Stimulated activated naive CD4-positive, alpha-beta T cell (primary cell): ENCODE measurements at regions not wholly inside any gene's neighbourhood (a gene's known extent, or its start where the extent isn't known, plus 50 kb on each side); places are given as distances from the start of the nearest gene placed in this dataset.
"Not testable (repeated sequence)": the region's sequence is repeated elsewhere in the genome, so short reads cannot be mapped to it uniquely, and the experiment has no call there.

Experiments used
- DNase-seq, 6 experiments: peaks; one replicate each; lab custom pipeline; 2025; lab: John Stamatoyannopoulos, UW

DNA sequence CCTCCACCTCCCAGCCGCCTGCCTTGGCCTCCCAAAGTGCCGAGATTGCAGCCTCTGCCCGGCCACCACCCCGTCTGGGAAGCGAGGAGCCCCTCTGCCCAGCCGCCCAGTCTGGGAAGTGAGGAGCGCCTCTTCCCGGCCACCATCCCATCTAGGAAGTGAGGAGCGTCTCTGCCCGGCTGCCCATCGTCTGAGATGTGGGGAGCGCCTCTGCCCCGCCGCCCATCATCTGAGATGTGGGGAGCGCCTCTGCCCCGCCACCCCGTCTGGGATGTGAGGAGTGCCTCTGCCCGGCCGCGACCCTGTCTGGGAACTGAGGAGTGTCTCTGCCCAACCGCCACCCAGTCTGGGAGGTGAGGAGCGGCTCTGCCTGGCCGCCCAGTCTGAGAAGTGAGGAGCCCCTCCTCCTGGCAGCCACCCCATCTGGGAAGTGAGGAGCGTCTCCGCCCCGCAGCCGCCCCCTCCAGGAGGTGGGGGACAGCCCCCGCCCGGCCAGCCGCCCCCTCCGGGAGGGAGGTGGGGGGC, 296.3 kb downstream of the HNRNPD start:
- DNase-seq = not testable (repeated sequence)

DNA sequence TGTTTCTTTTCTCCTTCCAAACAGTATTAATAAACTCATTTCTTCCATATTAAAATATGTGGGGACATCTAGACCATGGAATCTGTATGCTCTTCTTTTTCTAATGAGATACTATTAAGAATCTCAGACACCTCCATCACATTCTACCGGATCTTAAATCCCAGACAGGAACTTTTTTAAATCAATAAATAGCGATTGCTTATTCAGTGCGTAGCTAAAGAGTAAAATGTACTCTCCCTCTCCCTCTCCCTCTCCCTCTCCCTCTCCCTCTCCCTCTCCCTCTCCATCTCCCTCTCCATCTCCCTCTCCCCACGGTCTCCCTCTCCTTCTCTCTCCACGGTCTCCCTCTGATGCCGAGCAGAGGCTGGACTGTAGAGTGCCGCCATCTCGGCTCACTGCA, 297.0 kb downstream of the HNRNPD start:
- DNase-seq = no peak

DNA sequence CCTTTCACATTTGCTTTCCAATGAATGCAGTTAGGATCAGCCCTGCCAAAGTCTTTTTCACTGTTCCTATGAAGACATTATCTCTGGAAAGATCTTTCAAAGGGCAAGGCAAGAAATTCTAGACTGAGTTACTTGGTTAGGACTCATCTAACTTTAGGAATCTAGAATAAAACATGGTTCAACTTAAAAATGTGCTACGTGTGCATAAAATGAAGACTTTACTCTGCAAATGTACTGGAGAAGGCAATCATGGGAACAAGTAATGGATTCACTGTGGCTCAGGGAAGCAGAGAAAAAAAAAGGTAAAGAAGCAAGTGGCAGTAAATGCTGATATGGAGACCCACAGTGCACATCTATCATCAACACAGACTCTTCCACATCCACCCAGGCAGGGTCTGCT, 297.4 kb downstream of the HNRNPD start:
- no peak for DNase-seq

DNA sequence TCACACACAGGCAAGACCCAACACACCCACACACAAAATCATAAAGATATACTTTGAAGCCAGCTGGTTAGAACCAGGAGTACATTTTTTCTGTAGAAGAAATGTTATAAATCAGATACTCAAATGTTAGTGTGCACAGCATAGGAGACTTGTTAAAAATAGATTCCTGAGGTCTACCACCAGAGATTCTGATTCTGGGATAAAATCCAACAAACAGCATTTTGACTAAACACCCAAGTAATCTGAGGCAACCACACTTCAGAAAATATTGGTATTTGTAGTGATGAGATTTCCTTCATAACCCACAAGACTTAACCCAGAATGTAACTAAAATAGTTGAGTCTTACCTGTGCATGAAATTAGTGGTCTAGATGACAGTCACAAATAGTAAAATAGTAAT, 301.8 kb downstream of the HNRNPD start:
- no peak for DNase-seq

DNA sequence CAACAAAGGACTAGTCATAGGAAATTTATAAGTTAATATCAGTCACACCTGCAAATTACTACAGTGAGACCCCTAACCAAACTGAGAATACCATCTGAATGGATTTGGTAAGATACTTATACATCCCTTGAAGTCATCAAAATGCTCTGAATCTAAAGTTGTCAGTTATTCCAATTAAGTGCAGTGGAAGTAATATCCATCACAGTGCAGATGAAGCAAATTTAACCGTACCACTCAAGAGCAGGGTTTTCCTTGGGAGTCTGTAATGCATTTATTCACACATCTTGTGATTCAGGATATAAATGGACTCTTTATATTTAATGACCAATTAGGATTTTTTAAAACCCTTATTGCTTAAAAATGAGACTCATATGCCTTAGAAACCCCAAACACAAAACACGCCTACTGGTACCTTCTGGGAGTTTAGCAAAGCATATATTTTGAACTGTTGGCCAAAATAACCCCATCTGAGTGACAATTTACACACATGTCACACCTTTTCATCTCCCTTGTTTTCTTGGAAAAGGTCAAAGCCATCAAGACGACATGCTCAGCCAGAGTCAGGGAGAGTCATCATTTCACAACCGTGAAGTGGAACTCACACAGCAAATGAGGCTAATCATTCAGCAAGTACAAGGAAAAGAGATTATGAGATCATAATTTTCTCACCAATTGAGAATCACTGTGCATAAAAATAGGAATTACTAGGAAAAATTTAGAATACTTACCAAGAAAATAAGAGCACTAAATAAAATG, 303.7 kb downstream of the HNRNPD start:
- DNase-seq = no peak

DNA sequence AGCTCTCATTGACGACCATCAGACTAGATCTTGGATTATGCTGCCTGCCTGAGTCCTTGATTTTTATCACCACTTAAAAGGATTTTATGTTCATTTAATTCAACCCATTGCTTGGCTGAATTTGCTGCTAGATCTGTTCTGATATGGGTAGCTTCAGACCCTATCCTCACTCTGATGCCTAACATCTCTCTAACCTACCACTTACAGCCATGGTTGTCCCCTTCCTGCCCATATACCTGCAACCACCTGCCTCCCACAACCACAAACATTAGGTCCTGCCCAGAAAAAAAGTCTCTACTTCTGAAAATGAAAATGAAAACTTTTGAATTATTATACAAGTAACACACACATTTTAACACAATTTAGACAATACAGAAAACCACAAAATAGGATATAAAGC, 310.8 kb downstream of the HNRNPD start:
- DNase-seq = no peak

DNA sequence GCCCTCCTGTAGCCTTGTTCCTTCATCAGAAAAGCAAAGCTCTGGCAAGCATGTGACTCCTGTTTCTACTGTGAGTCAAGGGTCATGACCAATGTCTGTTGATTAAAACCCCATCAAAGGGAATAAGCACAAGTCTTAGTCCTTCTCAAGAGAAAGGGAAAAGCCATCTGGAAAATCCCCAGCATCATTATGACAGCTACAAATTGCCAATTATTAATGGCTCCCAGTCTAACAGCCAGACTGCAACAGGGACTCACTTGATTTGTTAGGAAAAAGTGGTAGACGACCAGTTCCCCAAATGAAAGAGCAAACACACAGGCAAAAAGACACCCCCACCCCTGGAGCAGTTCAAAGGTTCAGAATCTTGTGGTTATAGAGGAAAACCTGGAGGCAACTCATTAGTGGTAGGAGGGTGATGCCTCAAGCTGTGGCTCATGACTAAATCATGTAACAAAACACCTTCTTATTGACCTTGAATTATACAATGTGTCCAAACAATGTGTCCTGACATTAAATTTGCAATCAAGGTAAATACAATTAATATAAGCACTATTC, 315.7 kb downstream of the HNRNPD start:
- DNase-seq = no peak

DNA sequence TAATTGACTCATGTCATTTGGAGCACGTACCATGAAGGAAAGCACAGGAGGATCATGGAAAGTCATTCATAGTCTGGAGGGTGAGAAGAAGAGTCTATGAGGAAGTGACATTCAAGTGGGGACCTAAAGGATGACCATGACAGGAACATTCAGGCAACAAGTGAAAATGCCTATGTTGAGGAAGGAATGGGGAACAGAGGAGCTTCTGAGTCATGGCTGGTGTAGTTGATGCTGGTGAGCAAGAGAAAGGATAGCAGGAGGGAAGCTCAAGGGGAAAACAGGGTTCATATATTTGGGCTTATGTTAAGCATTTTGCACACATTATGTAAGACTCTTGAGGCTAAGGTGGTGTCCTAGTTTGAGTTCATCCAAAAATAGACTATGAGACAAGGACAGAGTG, 318.6 kb downstream of the HNRNPD start:
- no peak for DNase-seq

DNA sequence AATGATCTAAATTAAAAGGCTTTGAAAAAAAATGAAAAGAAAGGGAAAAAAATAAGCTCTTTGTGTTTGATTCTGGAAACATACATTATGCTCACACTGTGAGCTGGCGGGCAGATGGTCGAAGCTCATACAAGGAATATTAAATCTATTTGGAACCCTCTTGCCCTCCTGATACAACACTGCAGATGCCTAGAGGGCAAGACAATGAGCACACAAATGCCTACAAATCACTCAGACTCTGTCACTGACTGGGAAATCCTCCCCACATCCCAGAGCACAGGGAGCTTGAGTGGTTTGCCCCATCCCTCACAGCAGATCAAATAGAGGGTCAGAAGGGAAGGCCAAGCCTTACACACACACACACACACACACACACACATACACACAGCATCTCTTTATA, 320.4 kb downstream of the HNRNPD start:
- DNase-seq = no peak

DNA sequence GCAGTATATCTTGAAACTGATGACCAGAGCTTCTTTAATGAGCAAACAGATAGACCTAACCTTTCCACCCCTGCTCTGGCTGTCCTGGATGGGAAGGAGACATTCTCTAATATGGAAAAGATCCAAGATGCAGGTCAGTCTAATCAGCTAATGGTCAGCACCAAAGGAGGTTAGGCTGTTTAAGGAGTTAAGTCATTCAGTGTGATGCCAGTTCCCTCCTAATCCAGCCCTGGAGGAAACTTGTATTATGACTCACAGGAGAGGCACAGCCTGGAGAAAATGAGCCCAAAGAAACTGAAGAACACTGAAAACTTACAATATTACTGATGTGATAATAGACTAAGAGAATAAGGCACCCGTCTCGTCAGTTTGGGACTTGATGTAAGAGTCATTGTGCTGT, 323.0 kb downstream of the HNRNPD start:
- no peak for DNase-seq

DNA sequence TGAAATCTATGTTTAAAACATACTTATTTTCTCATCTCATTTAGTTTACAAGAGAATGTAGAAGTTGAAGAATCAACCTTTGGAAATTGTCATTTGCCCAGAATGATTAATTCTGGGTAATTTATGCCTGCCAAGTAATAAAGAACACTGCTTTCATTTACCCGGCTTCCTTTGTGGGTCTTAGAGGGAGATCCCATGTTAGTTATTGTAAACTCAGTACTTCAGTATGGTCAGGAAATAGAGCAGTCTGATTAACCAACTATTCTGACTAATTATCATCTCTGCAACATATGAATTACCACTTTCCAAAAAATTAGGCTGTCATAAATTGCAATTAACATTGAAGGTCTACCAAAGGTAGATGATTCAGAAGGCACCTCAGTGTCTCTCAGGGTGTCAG, 324.5 kb downstream of the HNRNPD start:
- no peak for DNase-seq

DNA sequence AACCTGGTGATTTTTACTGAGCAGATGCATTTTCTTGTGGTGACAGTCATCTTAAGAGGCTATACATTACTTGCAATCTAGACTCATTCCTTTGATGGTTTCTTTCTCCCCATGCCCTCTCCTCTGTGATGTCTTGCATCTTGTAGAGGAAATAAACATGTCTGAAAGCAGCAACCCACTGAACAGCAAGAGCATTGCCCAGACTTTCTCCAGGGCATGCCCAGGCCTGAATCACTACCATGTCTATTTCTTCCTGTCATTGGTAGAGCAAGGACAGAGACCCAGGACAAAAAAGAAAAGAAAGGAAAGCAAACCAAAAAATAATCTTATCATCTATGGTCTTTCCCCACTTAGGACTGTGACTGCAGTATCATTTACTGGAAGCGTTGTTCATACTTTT, 326.1 kb downstream of the HNRNPD start:
- no peak for DNase-seq

DNA sequence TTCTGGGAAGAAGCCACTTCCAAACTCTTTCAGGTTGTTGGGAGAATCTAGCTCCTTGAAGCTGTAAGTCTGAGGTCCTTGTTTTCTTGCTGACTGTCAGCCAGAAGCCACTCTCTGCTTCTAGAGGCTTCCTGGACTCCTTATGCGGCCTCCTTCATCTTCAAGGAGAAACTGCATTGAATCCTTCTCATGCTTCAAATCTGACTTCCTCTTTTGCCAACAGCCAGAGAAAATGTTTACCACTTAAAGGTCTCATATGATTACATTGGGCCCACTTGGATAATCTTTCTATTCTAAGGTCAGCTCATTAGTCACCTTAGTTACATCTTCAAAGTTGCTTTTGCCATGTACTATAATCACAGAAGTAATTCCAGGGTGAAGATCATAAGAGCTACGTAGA, 327.0 kb downstream of the HNRNPD start:
- DNase-seq = no peak

DNA sequence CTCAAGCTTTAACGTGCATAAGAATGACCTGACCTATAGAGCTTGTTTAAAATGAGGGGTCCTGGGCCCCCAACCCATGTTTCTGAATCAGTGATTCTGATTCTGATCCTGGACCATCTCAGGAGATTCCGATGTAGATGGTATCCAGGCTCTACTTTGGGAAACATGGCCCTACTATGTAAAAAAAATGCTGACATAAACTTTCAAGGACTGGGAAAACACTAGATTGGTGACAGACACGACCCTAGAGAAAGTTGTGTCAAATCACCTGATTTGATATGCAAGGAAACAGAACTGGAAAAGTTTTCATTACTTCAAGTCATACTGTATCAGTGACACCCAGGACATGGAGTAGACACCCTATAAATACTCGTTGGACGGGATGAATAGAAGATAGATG, 328.5 kb downstream of the HNRNPD start:
- DNase-seq = no peak

DNA sequence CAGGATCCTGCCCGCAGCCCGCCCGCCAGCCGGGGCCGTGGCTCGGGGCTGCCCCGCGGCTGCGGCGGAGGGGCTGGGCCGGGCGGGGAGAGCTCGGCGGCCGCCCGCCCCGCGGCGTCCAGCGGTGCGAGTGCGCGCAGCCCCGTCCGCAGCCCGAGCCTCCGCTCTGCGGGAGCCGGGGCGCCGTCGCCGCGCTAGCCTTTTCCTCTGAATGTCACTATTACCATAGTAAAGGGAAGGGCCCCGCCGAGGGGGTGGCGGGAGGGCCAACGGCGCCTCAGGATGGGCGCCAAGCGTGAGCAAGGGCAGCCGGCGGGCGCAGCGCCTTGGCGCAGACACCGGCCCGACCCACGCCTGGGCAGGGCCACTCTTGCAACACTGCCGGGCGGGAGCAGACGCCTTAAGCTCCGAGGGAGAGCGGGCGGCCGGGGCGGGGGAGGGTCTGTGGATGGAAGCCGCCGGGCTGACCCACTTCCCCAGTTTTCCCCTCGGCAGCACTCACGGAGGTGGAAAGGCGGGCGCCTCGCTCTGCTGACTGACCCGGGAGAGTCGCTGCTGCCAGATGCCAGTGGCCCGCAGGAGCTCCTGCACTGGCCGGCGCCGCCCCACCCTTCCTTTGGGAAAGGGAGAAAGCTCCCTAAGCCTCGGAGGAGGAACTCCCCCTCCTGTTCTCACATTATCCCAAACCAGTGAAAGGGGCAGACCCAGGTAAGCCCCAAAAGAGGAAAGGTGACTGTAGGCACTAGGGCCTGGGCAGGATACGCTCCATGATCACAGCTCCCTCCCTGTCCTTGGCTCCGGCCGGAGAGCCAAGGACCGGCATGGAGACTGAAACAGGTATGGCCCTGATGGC, 329.4 kb downstream of the HNRNPD start:
- DNase-seq = no peak

DNA sequence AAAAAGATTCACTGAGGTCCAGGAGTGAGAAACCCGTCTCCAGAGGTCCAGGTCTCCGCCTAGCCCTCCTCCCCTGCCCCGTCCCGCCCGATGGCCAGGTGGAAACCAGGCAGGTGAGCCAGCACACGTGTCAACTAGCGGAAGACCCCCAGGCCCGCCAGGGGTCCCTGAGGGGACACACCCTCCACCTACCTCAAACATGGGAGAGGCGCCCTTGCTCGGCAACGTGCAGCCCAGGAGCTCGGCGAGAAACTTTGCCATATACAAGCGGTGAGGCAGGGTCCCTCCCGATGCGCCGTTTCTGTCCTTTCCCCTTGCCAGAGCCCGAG, 330.0 kb downstream of the HNRNPD start:
- no peak for DNase-seq

DNA sequence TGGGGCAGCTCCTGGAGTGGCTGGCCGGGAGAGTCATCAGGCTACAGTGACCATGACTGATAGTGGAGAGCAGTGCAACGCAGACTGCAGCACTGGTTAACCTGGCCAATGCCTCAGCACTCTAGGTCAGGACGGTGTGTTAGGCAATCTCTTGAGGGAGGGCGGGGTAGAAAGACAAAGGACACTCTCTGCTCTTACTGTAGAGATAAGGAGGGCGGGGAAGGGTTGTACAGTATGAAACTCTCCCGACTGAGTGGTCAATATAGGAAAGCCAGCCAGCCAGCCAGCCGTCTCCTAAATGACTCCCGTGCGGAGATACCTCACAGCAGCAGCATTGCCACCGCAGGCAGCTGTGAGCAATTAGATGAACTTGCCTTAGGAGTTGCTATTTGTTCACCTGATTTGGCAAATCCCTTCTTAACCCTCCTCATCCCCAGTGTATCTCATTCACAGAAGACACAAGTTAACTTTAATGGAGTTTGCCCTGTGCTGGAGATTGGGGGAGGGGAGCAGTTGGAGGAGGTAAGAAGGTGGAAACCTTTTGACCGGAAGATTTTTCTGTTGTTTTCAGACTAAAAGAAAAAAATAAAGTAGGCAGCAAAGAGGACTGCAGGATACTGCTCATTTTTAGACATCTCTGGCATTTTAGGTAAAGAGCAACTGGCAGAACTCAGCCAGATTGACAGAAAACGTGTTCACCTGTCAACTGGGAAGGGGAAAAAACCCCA, 330.5 kb downstream of the HNRNPD start:
- DNase-seq = no peak

DNA sequence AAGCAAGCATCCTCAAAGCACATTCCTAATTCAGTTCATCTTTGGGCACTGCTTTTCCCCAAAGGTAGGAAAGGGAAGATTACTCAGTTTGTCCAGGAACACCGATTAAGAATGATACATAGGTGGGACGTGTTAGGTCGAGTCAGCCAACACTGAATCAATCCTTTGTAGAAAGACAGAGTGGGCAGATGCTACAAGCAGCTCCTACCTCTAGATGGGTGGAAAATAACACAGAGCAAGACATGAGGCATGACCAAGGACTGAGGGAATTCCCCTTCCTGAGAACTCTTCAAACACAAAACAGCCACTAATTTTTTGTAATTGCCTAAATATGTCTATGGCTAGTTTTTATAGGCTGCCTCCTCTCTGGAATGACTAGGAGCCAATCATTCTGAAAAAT, 331.7 kb downstream of the HNRNPD start:
- no peak for DNase-seq

DNA sequence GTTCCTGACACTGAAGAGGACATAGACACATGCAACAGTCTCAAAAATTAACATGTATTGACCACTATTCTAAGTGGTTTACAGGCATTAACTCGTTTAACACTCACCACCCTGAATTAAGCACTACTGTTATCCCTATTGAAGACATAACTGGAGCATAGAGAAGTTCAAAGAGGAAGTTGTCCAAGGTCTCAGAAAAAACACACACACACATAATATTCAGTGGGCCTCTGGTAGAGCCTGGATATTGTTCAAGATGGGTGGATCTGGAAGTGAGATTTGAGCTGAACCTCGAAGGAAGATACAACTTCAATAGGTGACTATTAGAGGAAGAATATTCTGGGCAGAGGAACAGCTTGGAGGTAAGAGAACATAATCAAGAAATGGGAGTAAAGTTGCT, 334.9 kb downstream of the HNRNPD start:
- no peak for DNase-seq

DNA sequence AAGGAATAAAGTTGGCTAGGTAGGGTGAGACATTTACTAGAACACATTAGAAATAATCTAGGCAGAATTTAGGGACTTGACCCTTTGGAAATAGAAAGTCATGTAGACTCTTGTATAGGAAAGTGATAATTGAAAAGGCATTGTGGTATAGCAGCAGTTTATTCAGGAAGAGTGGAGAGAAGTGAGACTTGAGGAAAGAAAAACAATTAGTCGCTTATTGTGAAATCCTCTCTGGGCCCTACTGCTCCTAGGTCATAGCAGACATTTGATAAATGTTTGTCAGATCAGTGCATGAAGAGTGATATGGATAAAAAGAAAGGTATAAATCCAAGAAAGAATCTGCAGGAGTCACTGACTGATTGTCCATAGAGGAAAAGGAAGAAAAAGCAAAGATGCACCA, 337.6 kb downstream of the HNRNPD start:
- no peak for DNase-seq

DNA sequence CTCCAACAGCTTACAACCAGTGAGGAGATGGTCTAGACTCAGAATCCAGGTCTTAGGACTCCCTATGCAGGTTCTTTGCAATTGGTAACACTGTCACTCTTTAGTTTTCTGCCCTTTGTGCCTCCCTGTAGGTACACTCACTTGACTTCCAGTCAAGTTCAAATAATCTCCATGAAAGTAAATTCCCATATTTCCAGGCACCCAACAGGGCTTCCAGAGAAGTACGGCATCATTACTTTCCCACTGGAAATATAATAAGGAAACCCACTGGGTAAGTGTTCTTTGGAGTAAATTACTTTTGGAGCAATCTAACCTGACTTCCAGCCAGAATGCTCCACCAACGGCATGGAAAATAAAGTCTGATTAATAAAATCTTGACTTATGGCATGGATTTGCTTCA, 338.9 kb downstream of the HNRNPD start:
- DNase-seq = no peak

DNA sequence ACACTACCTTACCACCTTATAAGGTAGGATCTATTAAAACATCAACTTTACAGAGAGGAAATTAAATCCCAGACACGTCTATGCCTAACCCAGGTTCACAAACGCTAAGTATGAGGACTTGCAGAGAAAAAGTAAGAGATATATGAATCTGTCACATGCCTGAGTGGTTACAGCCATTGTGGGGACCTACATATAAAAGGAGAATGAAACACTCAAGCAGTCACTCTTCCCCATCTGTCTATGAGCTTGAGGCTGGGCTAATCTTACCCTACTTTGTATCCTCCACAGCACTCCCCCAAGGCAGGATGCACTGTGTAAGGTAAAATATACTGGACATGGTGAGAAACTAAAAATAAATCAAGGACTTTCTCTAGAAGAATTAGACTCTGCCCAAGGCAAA, 339.9 kb downstream of the HNRNPD start:
- DNase-seq = no peak
